ENCODE measurements at regions not wholly inside any gene's neighbourhood (a gene's known extent, or its start where the extent isn't known, plus 50 kb on each side); places are given as distances from the start of the nearest gene placed in this dataset.

GRCh38 chr18:8900552-8900951, 195.2 kb downstream of the MTCL1 start:
- TF ChIP-seq EZH2 (IDR thresholded peaks at IDR 0.05; ENCODE audit: borderline replicate concordance, insufficient read depth, low read depth, low read length, poor library complexity, severe bottlenecking), result no peak
- TF ChIP-seq, protein P1, sequence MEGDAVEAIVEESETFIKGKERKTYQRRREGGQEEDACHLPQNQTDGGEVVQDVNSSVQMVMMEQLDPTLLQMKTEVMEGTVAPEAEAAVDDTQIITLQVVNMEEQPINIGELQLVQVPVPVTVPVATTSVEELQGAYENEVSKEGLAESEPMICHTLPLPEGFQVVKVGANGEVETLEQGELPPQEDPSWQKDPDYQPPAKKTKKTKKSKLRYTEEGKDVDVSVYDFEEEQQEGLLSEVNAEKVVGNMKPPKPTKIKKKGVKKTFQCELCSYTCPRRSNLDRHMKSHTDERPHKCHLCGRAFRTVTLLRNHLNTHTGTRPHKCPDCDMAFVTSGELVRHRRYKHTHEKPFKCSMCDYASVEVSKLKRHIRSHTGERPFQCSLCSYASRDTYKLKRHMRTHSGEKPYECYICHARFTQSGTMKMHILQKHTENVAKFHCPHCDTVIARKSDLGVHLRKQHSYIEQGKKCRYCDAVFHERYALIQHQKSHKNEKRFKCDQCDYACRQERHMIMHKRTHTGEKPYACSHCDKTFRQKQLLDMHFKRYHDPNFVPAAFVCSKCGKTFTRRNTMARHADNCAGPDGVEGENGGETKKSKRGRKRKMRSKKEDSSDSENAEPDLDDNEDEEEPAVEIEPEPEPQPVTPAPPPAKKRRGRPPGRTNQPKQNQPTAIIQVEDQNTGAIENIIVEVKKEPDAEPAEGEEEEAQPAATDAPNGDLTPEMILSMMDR (IDR thresholded peaks at IDR 0.05), result no peak
